ENCODE measurements at regions not wholly inside any gene's neighbourhood (a gene's known extent, or its start where the extent isn't known, plus 50 kb on each side); places are given as distances from the start of the nearest gene placed in this dataset.

DNA sequence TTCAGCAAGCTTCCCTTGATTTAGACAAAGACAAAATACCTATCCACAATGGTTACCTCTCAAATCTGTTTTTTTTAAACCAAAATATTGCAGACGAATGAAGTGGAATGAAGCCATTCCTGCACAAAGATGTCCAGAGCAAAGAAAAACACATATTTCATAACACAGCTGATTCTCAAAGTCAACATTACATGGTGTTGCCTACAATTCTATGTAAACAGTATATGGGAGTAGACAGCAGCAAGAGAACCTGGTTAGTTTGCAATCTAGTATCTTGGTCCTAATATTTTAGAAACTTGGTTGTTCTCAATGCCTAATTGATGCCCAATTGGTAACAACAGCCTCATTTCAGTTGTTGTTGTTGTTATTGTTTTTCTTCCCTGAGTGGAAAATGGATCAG, 1240.9 kb upstream of the CHAC2 start (continued):
- TF ChIP-seq, protein P1, sequence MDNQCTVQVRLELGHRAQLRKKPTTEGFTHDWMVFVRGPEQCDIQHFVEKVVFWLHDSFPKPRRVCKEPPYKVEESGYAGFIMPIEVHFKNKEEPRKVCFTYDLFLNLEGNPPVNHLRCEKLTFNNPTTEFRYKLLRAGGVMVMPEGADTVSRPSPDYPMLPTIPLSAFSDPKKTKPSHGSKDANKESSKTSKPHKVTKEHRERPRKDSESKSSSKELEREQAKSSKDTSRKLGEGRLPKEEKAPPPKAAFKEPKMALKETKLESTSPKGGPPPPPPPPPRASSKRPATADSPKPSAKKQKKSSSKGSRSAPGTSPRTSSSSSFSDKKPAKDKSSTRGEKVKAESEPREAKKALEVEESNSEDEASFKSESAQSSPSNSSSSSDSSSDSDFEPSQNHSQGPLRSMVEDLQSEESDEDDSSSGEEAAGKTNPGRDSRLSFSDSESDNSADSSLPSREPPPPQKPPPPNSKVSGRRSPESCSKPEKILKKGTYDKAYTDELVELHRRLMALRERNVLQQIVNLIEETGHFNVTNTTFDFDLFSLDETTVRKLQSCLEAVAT (IDR thresholded peaks at IDR 0.05) = no peak
- TF ChIP-seq, protein P2, sequence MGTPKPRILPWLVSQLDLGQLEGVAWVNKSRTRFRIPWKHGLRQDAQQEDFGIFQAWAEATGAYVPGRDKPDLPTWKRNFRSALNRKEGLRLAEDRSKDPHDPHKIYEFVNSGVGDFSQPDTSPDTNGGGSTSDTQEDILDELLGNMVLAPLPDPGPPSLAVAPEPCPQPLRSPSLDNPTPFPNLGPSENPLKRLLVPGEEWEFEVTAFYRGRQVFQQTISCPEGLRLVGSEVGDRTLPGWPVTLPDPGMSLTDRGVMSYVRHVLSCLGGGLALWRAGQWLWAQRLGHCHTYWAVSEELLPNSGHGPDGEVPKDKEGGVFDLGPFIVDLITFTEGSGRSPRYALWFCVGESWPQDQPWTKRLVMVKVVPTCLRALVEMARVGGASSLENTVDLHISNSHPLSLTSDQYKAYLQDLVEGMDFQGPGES (IDR thresholded peaks at IDR 0.05) = no peak
- TF ChIP-seq KAT2A (conservative IDR thresholded peaks at IDR 0.05; ENCODE audit: control insufficient read depth, low read depth, low read length) (no peak), RAD51 (IDR thresholded peaks at IDR 0.05) (no peak), TCF12 (IDR thresholded peaks at IDR 0.05; ENCODE audit: low read depth, low read length) (no peak), ASH2L (IDR thresholded peaks at IDR 0.05; ENCODE audit: borderline replicate concordance, low read depth) (no peak), BACH1 (IDR thresholded peaks at IDR 0.05; ENCODE audit: borderline replicate concordance) (no peak), IRF4 (IDR thresholded peaks at IDR 0.05; ENCODE audit: low read depth, low read length) (no peak), ZSCAN29 (IDR thresholded peaks at IDR 0.05) (no peak)
- TF ChIP-seq, protein P3, sequence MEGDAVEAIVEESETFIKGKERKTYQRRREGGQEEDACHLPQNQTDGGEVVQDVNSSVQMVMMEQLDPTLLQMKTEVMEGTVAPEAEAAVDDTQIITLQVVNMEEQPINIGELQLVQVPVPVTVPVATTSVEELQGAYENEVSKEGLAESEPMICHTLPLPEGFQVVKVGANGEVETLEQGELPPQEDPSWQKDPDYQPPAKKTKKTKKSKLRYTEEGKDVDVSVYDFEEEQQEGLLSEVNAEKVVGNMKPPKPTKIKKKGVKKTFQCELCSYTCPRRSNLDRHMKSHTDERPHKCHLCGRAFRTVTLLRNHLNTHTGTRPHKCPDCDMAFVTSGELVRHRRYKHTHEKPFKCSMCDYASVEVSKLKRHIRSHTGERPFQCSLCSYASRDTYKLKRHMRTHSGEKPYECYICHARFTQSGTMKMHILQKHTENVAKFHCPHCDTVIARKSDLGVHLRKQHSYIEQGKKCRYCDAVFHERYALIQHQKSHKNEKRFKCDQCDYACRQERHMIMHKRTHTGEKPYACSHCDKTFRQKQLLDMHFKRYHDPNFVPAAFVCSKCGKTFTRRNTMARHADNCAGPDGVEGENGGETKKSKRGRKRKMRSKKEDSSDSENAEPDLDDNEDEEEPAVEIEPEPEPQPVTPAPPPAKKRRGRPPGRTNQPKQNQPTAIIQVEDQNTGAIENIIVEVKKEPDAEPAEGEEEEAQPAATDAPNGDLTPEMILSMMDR (IDR thresholded peaks at IDR 0.05 in 2 of 3, conservative IDR thresholded peaks at IDR 0.05 in 1 of 3; ENCODE audit: control insufficient read depth in 2 of 3, extremely low read depth in 1 of 3, insufficient read depth in 1 of 3, low read depth in 3 of 3, low read length in 3 of 3) = no peak
- TF ChIP-seq, protein P4, sequence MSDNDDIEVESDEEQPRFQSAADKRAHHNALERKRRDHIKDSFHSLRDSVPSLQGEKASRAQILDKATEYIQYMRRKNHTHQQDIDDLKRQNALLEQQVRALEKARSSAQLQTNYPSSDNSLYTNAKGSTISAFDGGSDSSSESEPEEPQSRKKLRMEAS (IDR thresholded peaks at IDR 0.05; ENCODE audit: low read depth, low read length) = no peak
